PC-3 (cell line): ENCODE measurements at regions not wholly inside any gene's neighbourhood (a gene's known extent, or its start where the extent isn't known, plus 50 kb on each side); places are given as distances from the start of the nearest gene placed in this dataset.

ENCODE experiments used
- EZH2 ChIP-seq: fragments of 300-600 bp; sonication (generic); IDR thresholded peaks from one replicate; pipeline ENCODE4 v1.6.1; 2017; ENCODE audit warnings: antibody characterized with exemption, mild to moderate bottlenecking, low read length; ENCODE audit not compliant: unreplicated experiment
- EZH2phosphoT487 ChIP-seq: fragments of 300-600 bp; sonication (generic); IDR thresholded peaks from 2 replicates; pipeline ENCODE4 v1.6.1; 2018; ENCODE audit warnings: mild to moderate bottlenecking, antibody characterized with exemption, low read length, borderline replicate concordance
- TF ChIP-seq, protein P1 (sequence below): fragments of 300-600 bp; sonication (generic); conservative IDR thresholded peaks from 2 replicates; pipeline ENCODE4 v1.5.1; 2017; ENCODE audit warnings: antibody characterized with exemption, low read depth, mild to moderate bottlenecking, low read length

GRCh38 chr3:44179246-44179645, 62.4 kb upstream of the TOPAZ1 start:
- TF ChIP-seq, protein P1, sequence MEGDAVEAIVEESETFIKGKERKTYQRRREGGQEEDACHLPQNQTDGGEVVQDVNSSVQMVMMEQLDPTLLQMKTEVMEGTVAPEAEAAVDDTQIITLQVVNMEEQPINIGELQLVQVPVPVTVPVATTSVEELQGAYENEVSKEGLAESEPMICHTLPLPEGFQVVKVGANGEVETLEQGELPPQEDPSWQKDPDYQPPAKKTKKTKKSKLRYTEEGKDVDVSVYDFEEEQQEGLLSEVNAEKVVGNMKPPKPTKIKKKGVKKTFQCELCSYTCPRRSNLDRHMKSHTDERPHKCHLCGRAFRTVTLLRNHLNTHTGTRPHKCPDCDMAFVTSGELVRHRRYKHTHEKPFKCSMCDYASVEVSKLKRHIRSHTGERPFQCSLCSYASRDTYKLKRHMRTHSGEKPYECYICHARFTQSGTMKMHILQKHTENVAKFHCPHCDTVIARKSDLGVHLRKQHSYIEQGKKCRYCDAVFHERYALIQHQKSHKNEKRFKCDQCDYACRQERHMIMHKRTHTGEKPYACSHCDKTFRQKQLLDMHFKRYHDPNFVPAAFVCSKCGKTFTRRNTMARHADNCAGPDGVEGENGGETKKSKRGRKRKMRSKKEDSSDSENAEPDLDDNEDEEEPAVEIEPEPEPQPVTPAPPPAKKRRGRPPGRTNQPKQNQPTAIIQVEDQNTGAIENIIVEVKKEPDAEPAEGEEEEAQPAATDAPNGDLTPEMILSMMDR = no peak
- TF ChIP-seq EZH2phosphoT487 (no peak), EZH2 (no peak)
